ENCODE measurements at regions not wholly inside any gene's neighbourhood (a gene's known extent, or its start where the extent isn't known, plus 50 kb on each side); places are given as distances from the start of the nearest gene placed in this dataset.

DNA sequence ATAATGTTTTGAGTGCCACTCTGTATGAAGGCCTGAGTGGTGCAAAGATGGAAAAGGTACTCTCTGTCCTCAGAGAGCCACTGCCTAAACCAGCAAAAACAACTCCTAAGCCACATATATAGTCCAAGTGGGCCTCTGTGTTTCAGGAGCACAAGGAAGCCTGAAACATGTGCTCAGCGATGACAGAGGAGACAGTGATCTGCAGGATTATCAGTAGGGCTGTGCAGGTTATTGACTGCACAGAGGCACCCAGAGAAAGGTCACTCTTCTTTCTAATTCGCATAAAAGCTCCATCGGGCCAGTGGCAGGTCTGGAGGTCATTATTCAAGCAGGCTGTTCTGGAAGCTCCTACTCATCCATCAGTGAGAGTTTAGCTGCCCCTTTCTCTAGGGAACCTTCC is 361.9 kb downstream of the BCL11B start:
- TF ChIP-seq, protein P1, sequence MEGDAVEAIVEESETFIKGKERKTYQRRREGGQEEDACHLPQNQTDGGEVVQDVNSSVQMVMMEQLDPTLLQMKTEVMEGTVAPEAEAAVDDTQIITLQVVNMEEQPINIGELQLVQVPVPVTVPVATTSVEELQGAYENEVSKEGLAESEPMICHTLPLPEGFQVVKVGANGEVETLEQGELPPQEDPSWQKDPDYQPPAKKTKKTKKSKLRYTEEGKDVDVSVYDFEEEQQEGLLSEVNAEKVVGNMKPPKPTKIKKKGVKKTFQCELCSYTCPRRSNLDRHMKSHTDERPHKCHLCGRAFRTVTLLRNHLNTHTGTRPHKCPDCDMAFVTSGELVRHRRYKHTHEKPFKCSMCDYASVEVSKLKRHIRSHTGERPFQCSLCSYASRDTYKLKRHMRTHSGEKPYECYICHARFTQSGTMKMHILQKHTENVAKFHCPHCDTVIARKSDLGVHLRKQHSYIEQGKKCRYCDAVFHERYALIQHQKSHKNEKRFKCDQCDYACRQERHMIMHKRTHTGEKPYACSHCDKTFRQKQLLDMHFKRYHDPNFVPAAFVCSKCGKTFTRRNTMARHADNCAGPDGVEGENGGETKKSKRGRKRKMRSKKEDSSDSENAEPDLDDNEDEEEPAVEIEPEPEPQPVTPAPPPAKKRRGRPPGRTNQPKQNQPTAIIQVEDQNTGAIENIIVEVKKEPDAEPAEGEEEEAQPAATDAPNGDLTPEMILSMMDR (IDR thresholded peaks at IDR 0.05; ENCODE audit: low read depth, low read length), result no peak
- TF ChIP-seq MYC (IDR thresholded peaks at IDR 0.05; ENCODE audit: low read depth, low read length), result no peak
- TF ChIP-seq POLR2A (IDR thresholded peaks at IDR 0.05; ENCODE audit: extremely low read depth, insufficient read length), result no peak
- TF ChIP-seq, protein P2, sequence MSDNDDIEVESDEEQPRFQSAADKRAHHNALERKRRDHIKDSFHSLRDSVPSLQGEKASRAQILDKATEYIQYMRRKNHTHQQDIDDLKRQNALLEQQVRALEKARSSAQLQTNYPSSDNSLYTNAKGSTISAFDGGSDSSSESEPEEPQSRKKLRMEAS (IDR thresholded peaks at IDR 0.05; ENCODE audit: low read depth, low read length), result no peak

All from NB4 (cell line).